ENCODE measurements at regions not wholly inside any gene's neighbourhood (a gene's known extent, or its start where the extent isn't known, plus 50 kb on each side); places are given as distances from the start of the nearest gene placed in this dataset.

DNA sequence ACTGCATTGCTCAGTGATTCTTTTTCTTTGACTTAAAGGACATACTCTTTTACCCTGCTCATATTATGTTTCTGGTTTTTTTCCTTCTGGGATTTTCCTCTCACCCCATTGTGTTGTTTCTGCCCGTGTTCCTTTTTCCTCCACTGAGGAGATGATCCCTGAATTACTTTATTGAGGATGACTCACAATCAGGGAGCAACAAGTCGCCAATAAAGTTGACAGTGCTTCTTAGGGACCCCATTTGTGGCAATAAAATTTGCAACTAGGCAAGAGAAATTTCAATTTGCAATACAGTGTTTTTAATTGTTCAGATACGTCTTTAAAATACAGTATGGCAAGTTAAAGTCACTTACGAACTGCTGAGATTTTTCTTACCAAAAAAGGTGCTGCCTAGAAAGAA, 217.9 kb downstream of the SOX4 start:
- TF ChIP-seq ZNF70 (CRISPR knock-in tag; IDR thresholded peaks at IDR 0.05), result no peak
- no peak for TF ChIP-seq GLIS3 (CRISPR knock-in tag; IDR thresholded peaks at IDR 0.05)
- no peak for TF ChIP-seq ARNTL (CRISPR knock-in tag; IDR thresholded peaks at IDR 0.05; ENCODE audit: borderline replicate concordance, low read depth)
- no peak for TF ChIP-seq ZC3H10 (CRISPR knock-in tag; IDR thresholded peaks at IDR 0.05)
- no peak for TF ChIP-seq CREB5 (CRISPR knock-in tag; IDR thresholded peaks at IDR 0.05; ENCODE audit: low read depth)
- TF ChIP-seq POU6F1 (CRISPR knock-in tag; IDR thresholded peaks at IDR 0.05; ENCODE audit: borderline replicate concordance, low read depth), result no peak
- no peak for TF ChIP-seq ZFP30 (CRISPR knock-in tag; IDR thresholded peaks at IDR 0.05)
- TF ChIP-seq, protein P1, sequence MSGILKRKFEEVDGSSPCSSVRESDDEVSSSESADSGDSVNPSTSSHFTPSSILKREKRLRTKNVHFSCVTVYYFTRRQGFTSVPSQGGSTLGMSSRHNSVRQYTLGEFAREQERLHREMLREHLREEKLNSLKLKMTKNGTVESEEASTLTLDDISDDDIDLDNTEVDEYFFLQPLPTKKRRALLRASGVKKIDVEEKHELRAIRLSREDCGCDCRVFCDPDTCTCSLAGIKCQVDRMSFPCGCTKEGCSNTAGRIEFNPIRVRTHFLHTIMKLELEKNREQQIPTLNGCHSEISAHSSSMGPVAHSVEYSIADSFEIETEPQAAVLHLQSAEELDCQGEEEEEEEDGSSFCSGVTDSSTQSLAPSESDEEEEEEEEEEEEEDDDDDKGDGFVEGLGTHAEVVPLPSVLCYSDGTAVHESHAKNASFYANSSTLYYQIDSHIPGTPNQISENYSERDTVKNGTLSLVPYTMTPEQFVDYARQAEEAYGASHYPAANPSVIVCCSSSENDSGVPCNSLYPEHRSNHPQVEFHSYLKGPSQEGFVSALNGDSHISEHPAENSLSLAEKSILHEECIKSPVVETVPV (CRISPR knock-in tag; IDR thresholded peaks at IDR 0.05), result no peak
